GM08714 (cell line): ENCODE measurements at regions not wholly inside any gene's neighbourhood (a gene's known extent, or its start where the extent isn't known, plus 50 kb on each side); places are given as distances from the start of the nearest gene placed in this dataset.

Source experiments
- H3K4me3 ChIP-seq: fragments of 200-500 bp; sonication (Bioruptor generic); 2 replicates; pipeline ENCODE4 v1.5.1; 2014; ENCODE audit warnings: mild to moderate bottlenecking, low read length, inconsistent platforms
- ZNF274 ChIP-seq: IDR thresholded peaks from 2 replicates; pipeline ENCODE4 v1.6.1; 2012; ENCODE audit warnings: mild to moderate bottlenecking, low read depth, low read length

- TF ChIP-seq ZNF274: no peak
- no peak overlapping the region for H3K4me3 ChIP-seq
Measured at GRCh38 chr18:10210057-10210633, 244.3 kb upstream of the APCDD1 start.

GRCh38 chr18:10213526-10213925, 240.9 kb upstream of the APCDD1 start:
- H3K4me3 ChIP-seq: no peak overlapping the region
- TF ChIP-seq ZNF274: no peak

- H3K4me3 ChIP-seq: no peak overlapping the region
- no peak for TF ChIP-seq ZNF274
Measured at GRCh38 chr18:10215446-10215845, 239.0 kb upstream of the APCDD1 start.

- H3K4me3 ChIP-seq: no peak overlapping the region
- TF ChIP-seq ZNF274: no peak
Measured at GRCh38 chr18:10216791-10217190, 237.6 kb upstream of the APCDD1 start.

- no peak for TF ChIP-seq ZNF274
- no peak overlapping the region for H3K4me3 ChIP-seq
Measured at GRCh38 chr18:10217211-10217610, 237.2 kb upstream of the APCDD1 start.

- no peak for TF ChIP-seq ZNF274
- no peak overlapping the region for H3K4me3 ChIP-seq
Measured at GRCh38 chr18:10225300-10225699, 229.1 kb upstream of the APCDD1 start.

- no peak for TF ChIP-seq ZNF274
- no peak overlapping the region for H3K4me3 ChIP-seq
Measured at GRCh38 chr18:10226971-10227370, 227.5 kb upstream of the APCDD1 start.

- TF ChIP-seq ZNF274: no peak
Measured at GRCh38 chr18:10228326-10228725, 226.1 kb upstream of the APCDD1 start.

GRCh38 chr18:10229458-10229857, 225.0 kb upstream of the APCDD1 start:
- TF ChIP-seq ZNF274: no peak
- H3K4me3 ChIP-seq: no peak overlapping the region

More at GRCh38 chr18:10228326-10228725, 226.1 kb upstream of the APCDD1 start:
- H3K4me3 ChIP-seq: no peak overlapping the region

GRCh38 chr18:10230072-10230471, 224.4 kb upstream of the APCDD1 start:
- TF ChIP-seq ZNF274: no peak
- H3K4me3 ChIP-seq: no peak overlapping the region

- no peak for TF ChIP-seq ZNF274
- no peak overlapping the region for H3K4me3 ChIP-seq
Measured at GRCh38 chr18:10231220-10231619, 223.2 kb upstream of the APCDD1 start.

GRCh38 chr18:10232062-10232461, 222.4 kb upstream of the APCDD1 start:
- no peak overlapping the region for H3K4me3 ChIP-seq
- no peak for TF ChIP-seq ZNF274

GRCh38 chr18:10233082-10233875, 221.2 kb upstream of the APCDD1 start:
- no peak for TF ChIP-seq ZNF274
- H3K4me3 ChIP-seq: no peak overlapping the region

GRCh38 chr18:10234281-10234680, 220.2 kb upstream of the APCDD1 start:
- no peak overlapping the region for H3K4me3 ChIP-seq
- TF ChIP-seq ZNF274: no peak

- no peak for TF ChIP-seq ZNF274
- H3K4me3 ChIP-seq: no peak overlapping the region
Measured at GRCh38 chr18:10234912-10235660, 219.3 kb upstream of the APCDD1 start.
